Fibroblast of mammary gland (primary cell): ENCODE measurements at regions not wholly inside any gene's neighbourhood (a gene's known extent, or its start where the extent isn't known, plus 50 kb on each side); places are given as distances from the start of the nearest gene placed in this dataset.

ENCODE experiments used
- DNase-seq: peaks from one replicate; pipeline ENCODE4 v3.0.0-alpha.2; 2010; ENCODE audit warnings: low read depth
- H3K4me3 ChIP-seq: 2 replicates; pipeline ENCODE4 v1.5.1; 2011; ENCODE audit warnings: low read depth, mild to moderate bottlenecking, low read length, moderate library complexity; ENCODE audit not compliant: control insufficient read depth
- TF ChIP-seq, protein P1 (sequence below): conservative IDR thresholded peaks from 2 replicates; pipeline ENCODE4 v1.5.1; 2011; ENCODE audit warnings: low read depth, low read length, inconsistent platforms; ENCODE audit not compliant: control insufficient read depth, insufficient read depth

DNA sequence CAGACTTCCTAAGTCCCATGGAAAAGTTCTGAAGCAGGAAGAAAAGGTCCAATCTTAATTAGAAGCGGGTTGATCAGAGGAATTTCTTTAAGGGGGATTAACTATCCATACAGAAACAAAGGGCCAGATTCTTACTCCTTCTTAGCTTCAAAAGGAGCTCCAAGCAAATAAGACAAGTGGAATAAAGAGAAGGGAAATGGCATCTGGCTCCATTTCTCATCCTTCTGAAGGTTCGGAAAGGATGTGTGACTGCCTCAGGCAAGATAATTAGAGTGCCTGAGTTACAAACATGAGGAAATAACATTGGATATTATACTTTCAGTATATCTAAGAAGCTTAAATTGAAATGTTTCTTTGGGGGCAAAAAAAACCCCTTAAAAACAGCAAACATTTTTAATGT lies 88.1 kb upstream of the ADAMTS19 start:
- no peak for DNase-seq
- TF ChIP-seq, protein P1, sequence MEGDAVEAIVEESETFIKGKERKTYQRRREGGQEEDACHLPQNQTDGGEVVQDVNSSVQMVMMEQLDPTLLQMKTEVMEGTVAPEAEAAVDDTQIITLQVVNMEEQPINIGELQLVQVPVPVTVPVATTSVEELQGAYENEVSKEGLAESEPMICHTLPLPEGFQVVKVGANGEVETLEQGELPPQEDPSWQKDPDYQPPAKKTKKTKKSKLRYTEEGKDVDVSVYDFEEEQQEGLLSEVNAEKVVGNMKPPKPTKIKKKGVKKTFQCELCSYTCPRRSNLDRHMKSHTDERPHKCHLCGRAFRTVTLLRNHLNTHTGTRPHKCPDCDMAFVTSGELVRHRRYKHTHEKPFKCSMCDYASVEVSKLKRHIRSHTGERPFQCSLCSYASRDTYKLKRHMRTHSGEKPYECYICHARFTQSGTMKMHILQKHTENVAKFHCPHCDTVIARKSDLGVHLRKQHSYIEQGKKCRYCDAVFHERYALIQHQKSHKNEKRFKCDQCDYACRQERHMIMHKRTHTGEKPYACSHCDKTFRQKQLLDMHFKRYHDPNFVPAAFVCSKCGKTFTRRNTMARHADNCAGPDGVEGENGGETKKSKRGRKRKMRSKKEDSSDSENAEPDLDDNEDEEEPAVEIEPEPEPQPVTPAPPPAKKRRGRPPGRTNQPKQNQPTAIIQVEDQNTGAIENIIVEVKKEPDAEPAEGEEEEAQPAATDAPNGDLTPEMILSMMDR: no peak
- no peak overlapping the region for H3K4me3 ChIP-seq

DNA sequence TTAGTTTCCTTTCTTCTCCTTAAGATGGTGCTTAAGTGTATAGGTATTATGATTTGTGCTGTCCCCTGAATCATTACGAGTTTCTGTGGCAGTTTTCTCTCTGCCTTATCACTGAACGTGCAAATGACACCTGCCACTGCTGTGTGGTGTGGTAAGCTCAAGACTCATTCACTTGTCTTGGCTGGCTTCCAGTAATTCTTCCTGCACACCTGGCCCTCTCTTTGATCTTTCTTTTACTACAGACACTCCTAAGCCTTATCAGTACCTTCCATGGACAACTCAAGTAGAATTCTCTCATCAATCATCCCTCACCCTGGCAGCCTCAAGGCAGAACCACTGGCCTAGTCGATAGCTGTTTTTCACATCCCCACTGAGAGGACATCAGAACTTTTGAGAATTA lies 82.6 kb upstream of the ADAMTS19 start:
- TF ChIP-seq, protein P1: no peak
- H3K4me3 ChIP-seq: no peak overlapping the region
- DNase-seq: no peak

DNA sequence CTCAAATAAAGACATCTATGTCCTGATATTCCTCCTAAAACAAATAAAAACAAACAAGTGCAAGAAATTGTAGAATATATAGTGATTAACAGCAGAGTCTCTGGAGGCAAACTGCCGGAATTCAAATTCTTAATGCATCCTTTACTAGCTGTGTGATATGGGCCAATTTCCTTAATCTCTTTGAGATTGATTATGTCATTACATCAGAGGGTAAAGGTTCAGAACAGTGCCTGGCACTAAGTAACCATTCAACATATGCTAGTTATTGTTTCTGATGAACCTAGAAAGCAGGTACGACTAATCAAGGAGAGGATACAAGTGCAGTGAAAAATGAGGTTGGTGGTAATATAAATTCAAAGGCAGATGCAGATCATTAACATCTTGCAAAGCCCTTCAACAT lies 81.1 kb upstream of the ADAMTS19 start:
- TF ChIP-seq, protein P1: no peak
- H3K4me3 ChIP-seq: no peak overlapping the region
- no peak for DNase-seq

DNA sequence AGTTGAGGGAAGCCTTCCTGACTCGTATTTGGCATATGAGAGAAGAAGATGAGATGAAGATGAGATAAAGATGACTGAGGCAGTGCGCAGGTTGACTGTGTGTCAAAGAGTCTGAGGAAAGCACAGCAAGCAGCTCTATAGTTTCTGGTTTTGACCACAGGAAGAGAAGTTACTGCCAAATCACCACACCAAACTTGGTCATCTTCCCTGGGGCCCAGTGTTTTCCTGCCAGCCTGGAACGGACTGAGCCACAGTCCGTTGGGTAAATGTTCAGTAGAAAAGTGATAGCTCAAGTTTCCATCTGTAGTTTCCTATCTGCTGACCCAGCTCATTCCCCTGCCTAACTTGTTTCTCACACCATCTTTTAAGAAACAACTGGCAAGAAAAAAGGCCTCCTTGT lies 80.7 kb upstream of the ADAMTS19 start:
- no peak overlapping the region for H3K4me3 ChIP-seq
- TF ChIP-seq, protein P1: no peak
- DNase-seq: peak; percentile 42

DNA sequence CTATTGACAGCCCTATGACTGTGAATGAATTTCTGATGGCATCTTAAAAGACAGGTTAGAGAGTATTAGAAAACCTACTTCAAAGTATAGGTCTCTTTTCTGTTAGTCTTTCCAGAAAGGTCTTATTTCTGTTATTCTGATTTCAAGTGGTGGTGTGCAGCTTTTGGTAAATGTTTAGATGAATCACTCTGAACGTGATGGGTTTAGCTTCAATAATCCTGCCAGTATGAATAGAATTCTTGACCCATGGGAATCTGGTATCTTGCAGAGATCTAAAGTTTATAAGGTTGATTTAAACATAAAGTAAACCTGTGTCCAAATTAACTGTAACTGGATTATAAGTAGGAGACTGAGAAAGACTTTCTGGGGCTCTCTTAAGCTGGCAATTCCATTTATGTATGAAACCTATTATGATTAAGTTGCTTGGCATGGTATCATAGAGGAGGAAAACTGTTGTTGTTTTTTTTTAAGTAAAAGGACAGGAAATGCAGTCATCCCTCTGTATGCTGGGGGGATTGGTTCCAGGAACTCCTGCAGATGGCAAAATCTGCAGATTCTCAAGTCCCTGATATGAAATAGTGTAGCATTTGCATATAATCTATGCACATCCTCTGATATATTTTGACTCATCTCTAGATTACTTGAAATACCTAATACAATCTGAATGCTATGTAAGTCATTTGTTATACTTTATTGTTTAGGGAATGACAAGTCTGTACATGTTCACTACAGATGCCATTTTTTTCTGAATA lies 77.0 kb upstream of the ADAMTS19 start:
- peak; percentile 58 for DNase-seq
- TF ChIP-seq, protein P1: no peak
- H3K4me3 ChIP-seq: no peak overlapping the region

DNA sequence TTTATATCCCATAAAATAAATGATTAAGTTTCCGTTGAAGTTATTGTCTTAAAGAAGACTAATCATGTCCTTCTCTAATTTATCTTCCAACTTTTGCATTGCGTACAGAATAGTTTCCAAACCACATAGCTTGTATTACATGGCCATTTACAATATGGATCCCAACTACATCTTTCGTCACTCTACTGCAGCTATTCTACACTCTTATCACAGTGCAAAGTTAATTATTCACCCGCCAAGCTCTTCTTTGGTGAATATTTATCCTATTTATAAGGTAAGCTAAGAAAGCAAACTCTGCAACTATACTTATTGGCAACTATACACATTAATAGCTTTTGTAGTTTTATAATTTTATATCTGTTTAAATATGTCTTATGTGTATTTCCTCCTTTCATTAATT lies 75.9 kb upstream of the ADAMTS19 start:
- TF ChIP-seq, protein P1: no peak
- H3K4me3 ChIP-seq: no peak overlapping the region
- DNase-seq: no peak
